ENCODE measurements at regions not wholly inside any gene's neighbourhood (a gene's known extent, or its start where the extent isn't known, plus 50 kb on each side); places are given as distances from the start of the nearest gene placed in this dataset.
"Not testable (repeated sequence)": the region's sequence is repeated elsewhere in the genome, so short reads cannot be mapped to it uniquely, and the experiment has no call there.

GRCh38 chr17:31798205-31798724 lies 60.8 kb downstream of the COPRS start:
- ATAC-seq (ENCODE audit: poor library complexity): no peak
- intact Hi-C loops (cut with DNase I): no loop called here
- DNase-seq: no peak

GRCh38 chr17:31795941-31796340 lies 63.1 kb downstream of the COPRS start:
- intact Hi-C loops (cut with DNase I); ATAC-seq (ENCODE audit: poor library complexity); DNase-seq: not testable (repeated sequence)

- intact Hi-C loops (cut with DNase I): no loop called here
- DNase-seq (no peak), ATAC-seq (ENCODE audit: poor library complexity) (no peak)
Observed at GRCh38 chr17:31794111-31794510, 64.9 kb downstream of the COPRS start.

- DNase-seq; ATAC-seq (ENCODE audit: poor library complexity); intact Hi-C loops (cut with DNase I): not testable (repeated sequence)
Observed at GRCh38 chr17:31793634-31794033, 65.4 kb downstream of the COPRS start.

- ATAC-seq (ENCODE audit: poor library complexity): no peak
- intact Hi-C loops (cut with DNase I): no loop called here
Observed at GRCh38 chr17:31792007-31792585, 66.9 kb downstream of the COPRS start.

GRCh38 chr17:31789707-31790505 lies 69.1 kb downstream of the COPRS start:
- no peak for DNase-seq
- intact Hi-C loops (cut with DNase I): no loop called here

More at GRCh38 chr17:31792007-31792585, 66.9 kb downstream of the COPRS start:
- DNase-seq: no peak

GRCh38 chr17:31788956-31789355 lies 70.1 kb downstream of the COPRS start:
- intact Hi-C loops (cut with DNase I): no loop called here
- ATAC-seq (ENCODE audit: poor library complexity) (no peak), DNase-seq (no peak)

More at GRCh38 chr17:31789707-31790505, 69.1 kb downstream of the COPRS start:
- ATAC-seq (ENCODE audit: poor library complexity): no peak

GRCh38 chr17:31788571-31788946 lies 70.5 kb downstream of the COPRS start:
- peak; percentile 56 for ATAC-seq (ENCODE audit: poor library complexity)
- intact Hi-C loops (cut with DNase I): no loop called here
- DNase-seq: no peak

DNA sequence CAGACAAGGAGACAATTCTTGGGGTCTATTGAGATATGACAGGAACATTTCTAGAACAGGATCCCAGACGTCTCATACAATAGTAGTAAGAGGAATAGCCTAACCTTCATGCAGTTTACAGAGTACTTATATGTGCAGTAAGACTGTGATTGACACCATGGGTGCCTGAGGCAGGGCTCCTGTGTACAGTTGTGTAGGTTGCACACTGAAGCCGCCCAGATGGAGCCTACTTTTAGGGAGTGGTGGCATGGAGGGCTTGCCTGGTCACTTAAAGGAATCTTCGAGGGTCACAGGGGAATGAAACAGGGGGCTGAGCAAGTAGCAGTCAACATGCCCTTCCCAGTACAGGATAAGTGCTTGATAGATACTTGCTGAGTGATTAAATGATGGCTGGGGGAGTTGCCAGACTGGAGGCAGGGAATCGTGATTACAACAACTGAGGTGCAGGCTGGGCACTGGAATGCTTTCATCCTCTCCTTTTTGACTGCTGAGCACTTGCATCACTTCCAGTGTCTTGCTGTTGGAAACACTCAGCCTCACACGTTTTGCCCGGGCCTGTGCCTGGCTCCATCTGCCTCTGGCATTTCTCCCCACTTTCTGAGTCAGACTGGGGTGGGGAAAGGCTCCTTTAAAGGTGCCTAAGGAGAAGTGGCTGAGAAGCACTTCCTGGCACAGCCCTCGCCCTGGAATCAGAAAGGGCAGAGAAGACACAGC lies 71.0 kb downstream of the COPRS start:
- DNase-seq (no peak), ATAC-seq (ENCODE audit: poor library complexity) (peak; percentile 75)
- intact Hi-C loops (cut with DNase I): no loop called here

DNA sequence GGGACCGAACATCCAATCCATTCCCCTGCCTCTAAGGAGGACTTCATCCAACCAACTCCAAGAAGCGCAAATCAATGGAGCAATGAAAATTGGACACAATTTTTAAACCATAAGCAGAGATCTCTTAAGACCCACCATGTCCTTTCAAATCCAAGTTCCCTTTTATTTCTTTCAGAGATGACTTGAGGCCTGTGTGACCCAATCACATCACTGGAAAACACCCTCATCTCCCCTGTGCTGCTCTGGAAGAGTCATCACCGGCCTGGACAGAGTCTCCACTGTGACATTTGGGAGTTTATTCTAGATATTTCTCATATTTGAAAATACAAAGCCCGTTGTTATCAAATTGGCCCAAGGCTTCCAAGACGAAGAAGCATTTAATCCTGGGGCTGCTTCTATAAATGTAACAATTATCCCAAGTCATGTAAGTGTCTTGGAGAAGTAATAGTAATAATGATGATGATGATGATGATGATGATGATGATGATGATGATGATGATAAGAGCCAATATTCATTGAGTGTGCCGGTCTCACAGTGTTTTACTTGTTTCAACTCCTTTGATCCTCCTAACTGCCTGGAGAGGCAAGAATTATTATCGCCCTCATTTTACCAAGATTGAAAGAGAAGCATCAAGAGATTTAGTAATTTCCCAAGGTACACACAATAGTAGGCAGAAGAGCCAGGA lies 72.1 kb downstream of the COPRS start:
- DNase-seq: no peak
- intact Hi-C loops (cut with DNase I): no loop called here
- ATAC-seq (ENCODE audit: poor library complexity): no peak

GRCh38 chr17:31780483-31780882 lies 78.6 kb downstream of the COPRS start:
- DNase-seq: no peak
- ATAC-seq (ENCODE audit: poor library complexity): no peak
- intact Hi-C loops (cut with DNase I): no loop called here

- DNase-seq (no peak), ATAC-seq (ENCODE audit: poor library complexity) (no peak)
- intact Hi-C loops (cut with DNase I): no loop called here
Observed at GRCh38 chr17:31778523-31778922, 80.5 kb downstream of the COPRS start.

GRCh38 chr17:31771328-31771727 lies 87.7 kb downstream of the COPRS start:
- ATAC-seq (ENCODE audit: poor library complexity); intact Hi-C loops (cut with DNase I); DNase-seq: not testable (repeated sequence)

- DNase-seq; intact Hi-C loops (cut with DNase I); ATAC-seq (ENCODE audit: poor library complexity): not testable (repeated sequence)
Observed at GRCh38 chr17:31770501-31770900, 88.5 kb downstream of the COPRS start.

GRCh38 chr17:31761836-31762510 lies 97.1 kb downstream of the COPRS start:
- intact Hi-C loops (cut with DNase I); DNase-seq; ATAC-seq (ENCODE audit: poor library complexity): not testable (repeated sequence)

- intact Hi-C loops (cut with DNase I): no loop called here
- DNase-seq (no peak), ATAC-seq (ENCODE audit: poor library complexity) (no peak)
Observed at GRCh38 chr17:31758646-31759045, 100.4 kb downstream of the COPRS start.

- ATAC-seq (ENCODE audit: poor library complexity): no peak
- DNase-seq: no peak
- intact Hi-C loops (cut with DNase I): no loop called here
Observed at GRCh38 chr17:31757097-31757496, 101.9 kb downstream of the COPRS start.

DNA sequence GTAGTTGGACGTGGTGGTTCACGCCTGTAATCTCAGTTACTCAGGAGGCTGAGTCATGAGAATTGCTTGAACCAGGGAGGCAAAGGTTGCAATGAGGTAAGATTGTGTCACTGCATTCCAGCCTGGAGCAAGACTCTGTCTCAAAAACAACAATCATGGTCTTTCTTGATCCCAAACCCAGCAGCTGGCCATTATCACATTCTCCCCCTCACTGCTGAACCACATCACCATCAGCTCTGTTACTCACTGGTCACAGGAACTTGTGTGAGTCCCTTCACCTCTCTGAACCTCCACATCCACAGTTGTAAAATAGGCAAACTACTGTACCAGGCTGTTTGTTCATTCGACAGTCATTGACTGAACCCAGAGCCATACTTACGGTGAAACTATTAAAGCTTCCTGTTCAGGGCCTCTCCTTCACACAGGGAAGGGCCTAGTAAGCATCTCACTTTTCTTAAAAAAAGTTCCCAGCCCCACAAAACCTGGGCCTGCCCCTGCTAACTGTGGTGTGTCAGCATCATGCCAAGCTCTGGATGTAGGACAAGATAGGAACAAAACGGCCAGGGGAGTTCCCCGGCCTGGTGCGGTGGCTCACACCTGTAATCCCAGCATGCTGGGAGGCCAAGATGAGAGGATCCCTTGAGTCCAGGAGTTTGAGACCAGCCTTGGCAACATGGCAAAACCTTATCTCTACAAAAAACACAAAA lies 104.7 kb downstream of the COPRS start:
- no peak for ATAC-seq (ENCODE audit: poor library complexity)
- no peak for DNase-seq
- intact Hi-C loops (cut with DNase I): no loop called here
